Daoy (cell line): ENCODE measurements at regions not wholly inside any gene's neighbourhood (a gene's known extent, or its start where the extent isn't known, plus 50 kb on each side); places are given as distances from the start of the nearest gene placed in this dataset.
"Not testable (repeated sequence)": the region's sequence is repeated elsewhere in the genome, so short reads cannot be mapped to it uniquely, and the experiment has no call there.

Experiments used
- DNase-seq: peaks from one replicate; pipeline ENCODE4 v3.0.0-alpha.2; 2015; ENCODE audit warnings: low read depth

DNA sequence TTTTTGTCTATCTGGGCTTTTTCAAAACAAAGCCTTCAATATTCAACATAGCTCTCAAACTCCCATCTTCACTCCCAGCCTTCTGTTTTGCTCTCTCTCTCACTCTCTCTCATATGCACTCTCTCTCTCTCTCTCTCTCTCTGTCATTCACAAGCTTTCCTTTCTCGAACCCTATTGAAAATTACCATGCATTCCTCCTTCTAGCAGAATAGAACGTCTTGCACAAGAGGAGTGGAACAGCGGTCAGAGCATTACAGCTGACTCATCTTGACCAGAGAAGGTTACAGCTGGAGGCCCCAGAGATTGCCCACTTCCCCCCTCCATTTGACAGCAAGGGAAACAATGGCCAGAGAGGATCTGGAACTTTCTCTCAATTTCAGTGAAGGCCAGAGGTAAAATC is 51.0 kb upstream of the LIFR start:
- peak; percentile 60 for DNase-seq

- DNase-seq, result peak; percentile 25
Measured at GRCh38 chr5:38607930-38608564, 51.6 kb upstream of the LIFR start.

- DNase-seq, result no peak
Measured at GRCh38 chr5:38608874-38609273, 52.4 kb upstream of the LIFR start.

DNA sequence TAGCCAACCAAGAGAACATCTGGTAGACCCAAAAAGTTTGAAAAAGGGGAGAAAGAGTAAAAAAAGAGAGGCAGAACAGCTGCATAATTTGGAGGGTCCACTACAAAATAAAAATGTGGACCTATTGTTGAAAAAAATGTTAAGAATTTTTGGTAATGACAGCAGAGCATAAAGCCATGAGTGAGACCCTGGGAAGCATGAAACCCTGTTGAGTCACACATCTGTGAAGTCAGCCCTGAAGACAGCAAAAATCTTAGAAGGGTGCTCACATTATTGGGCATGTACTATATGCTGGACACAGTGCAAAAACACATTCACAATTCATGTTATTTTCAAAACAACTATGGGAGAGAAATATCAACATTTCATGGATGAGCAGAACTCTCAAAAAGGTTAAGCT is 56.4 kb upstream of the LIFR start:
- DNase-seq, result no peak

- no peak for DNase-seq
Measured at GRCh38 chr5:38613490-38613889, 57.0 kb upstream of the LIFR start.

DNA sequence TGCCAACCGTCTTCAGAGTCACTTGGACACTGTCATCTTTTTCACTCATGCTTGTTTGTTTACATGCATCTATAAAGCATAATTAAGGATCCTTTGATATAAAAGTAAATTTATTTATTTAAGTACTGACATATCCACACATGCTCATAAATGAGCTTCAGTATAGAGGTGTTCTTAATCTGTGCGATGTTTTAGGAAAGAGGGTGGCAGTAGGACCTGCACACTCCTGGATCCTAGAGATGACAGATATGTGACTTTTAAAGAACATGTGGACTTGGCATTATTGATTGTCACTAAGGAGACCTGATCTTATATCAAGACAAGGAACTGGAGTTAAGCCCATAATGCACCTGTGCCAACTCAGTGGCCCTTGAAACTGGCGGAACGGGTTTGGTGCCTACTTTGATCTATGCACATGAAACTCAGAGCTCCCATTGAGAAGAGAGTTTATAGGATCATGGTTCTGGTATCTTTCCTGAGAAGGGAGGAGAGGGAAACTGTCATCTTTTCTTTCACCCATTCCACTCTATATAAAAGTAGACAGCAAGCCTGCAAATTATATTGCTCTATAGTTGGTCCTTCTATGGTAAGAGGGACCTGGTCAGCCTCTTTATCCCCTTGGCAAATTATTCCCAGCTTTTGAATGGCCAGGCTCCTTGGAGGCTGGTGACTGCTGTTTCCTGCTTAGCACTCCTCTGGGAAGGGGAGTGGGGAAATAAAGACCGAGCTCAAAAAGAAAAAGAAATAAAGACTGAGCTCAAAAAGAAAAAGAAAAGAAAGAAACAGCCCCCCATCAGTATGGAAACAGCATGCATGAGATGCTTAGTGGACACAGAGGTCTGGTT is 57.8 kb upstream of the LIFR start:
- no peak for DNase-seq

GRCh38 chr5:38615042-38615441 is 58.6 kb upstream of the LIFR start:
- DNase-seq, result no peak

- DNase-seq, result no peak
Measured at GRCh38 chr5:38615981-38616451, 59.6 kb upstream of the LIFR start.

DNA sequence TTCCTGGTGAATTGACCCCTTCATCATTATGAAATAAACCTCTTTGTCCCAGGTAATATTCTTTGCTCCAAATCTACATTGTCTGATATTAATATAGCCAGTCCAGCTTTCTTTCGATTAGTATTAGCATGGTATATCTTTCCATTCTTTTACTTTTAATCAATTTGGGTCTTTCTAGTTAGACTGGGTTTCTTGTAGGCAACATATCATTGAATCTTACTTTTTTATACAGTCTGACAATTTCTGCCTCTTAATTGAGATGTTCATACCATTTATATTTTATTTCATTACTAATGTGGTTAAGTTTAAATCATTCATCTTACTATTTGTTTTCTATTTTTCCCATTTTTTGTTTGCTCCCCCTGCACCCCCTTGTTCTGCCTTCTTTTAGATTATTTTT is 61.7 kb upstream of the LIFR start:
- no peak for DNase-seq

- no peak for DNase-seq
Measured at GRCh38 chr5:38621331-38621730, 64.9 kb upstream of the LIFR start.

DNA sequence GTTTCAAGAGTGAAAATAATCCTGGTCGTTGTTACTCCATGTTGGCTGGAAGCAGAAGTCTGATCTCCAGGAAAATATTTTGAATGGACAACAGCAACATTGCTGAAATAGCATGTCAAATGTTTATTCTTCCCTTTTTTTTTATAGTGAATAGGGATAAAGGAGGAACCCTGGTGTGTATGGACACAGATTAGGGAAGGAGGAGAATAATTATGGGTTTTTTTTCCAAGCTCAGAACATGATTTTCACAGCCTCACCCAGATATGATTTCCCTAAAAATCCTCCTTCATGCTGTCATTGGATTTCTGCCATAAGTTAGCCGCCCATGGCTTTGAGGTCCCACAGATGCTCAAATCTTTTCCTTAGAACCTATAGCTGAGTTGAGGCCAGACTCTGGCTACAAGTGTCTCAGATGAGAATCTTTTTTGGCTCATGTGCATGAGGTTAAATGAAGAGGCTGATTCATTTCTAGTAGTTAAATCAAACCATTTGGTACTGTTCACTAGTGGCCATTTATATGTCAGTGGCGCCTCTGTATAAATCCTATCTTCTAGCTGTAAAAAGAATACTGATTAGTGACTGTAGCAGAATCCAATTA is 65.5 kb upstream of the LIFR start:
- DNase-seq, result no peak

- no peak for DNase-seq
Measured at GRCh38 chr5:38622723-38623129, 66.3 kb upstream of the LIFR start.

- not testable (repeated sequence) for DNase-seq
Measured at GRCh38 chr5:38624541-38624940, 68.1 kb upstream of the LIFR start.

DNA sequence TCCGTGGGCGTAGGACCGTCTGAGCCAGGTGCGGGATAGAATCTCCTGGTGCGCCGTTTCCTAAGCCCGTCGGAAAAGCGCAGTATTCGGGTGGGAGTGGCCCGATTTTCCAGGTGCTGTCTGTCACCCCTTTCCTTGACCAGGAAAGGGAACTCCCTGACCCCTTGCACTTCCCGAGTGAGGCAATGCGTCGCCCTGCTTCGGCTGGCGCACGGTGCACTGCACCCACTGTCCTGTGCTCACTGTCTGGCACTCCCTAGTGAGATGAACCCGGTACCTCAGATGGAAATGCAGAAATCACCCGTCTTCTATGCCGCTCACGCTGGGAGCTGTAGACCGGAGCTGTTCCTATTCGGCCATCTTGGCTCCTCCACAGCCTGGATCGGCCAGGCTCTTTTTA is 74.9 kb upstream of the LIFR start:
- DNase-seq, result not testable (repeated sequence)

- DNase-seq, result peak; percentile 15
Measured at GRCh38 chr5:38634568-38635369, 78.3 kb upstream of the LIFR start.

DNA sequence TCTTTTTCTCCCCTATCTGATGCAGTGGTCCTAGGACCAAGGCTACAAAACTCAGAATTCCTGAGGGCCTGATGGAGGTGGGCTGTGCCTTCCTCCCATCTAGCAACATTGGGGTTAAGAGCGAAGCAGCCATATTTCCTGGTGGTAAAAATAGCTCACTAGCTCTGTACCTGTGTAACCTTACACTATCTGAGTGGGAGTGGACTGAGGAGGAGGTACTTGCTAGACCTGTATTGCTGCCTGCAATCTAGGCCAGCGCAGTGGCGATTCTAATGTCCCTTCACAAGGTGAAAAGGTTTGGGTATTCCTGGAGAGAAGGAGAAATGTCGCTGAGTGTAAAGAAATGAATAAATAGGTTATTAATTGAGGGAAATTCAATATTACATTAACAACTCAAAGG is 80.2 kb upstream of the LIFR start:
- DNase-seq, result no peak

DNA sequence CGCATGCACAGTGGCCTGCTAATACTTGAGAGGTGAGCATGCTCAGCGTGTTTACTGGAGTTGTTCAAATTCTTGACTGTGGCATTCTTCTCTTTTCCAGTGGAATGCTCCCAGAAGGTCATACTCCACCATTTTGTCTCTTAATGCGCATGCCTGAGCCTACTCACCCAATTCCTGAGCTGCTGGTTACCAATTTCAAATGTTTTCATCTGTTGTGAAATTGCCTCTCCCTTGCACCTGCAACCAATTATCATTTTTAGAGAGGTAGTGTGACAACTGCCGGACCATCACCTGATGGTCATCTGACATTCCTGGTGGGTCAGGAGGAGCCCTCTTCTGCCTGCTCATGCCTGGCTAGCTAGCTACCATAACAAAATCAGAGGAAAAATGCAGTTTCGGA is 82.2 kb upstream of the LIFR start:
- DNase-seq, result no peak

DNA sequence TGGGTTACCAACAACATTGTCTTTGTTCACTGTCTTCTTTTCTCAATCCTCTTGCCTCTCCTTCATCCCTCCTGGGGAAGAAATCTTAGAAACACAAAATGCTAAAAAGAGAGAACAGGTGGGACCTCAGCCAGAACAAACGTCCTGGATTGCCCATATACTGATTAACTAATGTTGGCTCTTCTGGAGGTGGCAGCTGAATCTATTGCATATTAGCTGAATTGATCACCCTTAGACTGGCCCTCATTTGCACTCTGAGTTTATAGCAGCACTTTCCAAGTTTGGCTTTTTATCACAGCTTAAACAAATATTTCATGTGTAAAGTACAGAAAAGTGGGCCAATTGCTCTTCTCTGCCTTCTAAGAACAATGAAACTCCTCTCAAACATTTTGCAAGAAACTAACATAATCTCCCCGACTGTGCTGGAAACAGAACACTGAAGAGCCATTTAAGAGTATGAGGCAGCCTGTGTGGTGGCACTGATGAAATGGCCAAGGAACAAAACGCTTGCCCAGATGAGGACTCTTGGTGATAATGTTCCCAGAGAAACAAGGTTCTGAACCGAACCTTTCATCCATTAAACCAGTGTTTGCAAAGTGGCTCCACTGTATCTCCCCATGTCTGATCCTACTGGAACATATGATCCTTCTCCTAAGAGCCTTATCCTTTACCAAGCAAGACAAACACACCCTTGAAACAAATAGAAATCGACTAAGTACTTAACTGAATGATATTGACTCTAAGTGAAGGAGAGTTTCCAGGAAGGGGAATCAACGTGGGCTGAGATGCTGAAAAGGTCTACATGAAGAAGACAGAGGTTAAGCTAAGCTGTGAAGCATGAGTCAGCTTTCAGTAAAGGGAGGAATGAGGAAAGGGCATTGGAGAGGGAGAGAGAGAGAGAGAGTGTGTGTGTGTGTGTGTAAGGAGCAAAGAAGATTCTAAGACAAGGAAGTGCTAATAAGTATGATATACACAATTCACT is 83.2 kb upstream of the LIFR start:
- DNase-seq, result no peak

- no peak for DNase-seq
Measured at GRCh38 chr5:38641003-38641402, 84.6 kb upstream of the LIFR start.

DNA sequence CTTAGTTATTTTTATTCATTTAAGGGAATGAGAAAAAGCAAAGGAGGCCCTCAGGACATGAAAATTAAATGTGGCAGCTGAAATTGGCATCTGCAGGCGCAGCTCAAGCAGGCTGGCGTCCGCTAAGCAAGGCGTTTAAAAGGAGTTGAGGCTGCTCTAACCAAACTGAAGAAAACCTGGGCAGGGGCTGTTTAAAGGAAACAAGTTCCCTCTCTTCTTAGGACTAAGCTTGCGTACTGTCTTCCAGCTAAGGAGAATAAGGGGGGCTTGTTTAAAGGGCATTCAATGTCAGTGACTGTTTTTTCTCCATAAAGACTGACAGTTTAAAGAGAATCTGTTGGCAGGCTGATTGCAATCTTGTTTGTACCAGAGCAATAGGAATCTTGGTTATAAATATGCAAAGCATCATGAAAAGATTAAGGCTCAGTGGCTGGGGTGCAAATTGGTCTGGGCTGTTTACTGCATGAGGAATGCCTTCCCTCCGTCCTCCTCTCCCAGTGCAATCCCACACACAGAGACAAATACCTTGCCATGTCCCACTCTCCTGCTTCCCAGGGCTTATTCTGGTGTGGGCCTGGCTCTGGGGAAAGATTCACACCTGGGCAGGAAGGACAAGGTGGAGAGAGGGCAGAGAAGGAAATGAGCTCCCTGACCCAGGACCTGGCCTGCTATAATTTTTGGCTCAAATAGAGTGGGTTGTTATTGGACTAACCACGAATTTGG is 85.9 kb upstream of the LIFR start:
- DNase-seq, result no peak
